ENCODE measurements at regions not wholly inside any gene's neighbourhood (a gene's known extent, or its start where the extent isn't known, plus 50 kb on each side); places are given as distances from the start of the nearest gene placed in this dataset.

GRCh38 chr6:112851146-112851545, 504.0 kb downstream of the RFPL4B start:
- Histone ChIP-seq H3K4me2 (ENCODE audit: low read length, poor library complexity, severe bottlenecking) (no peak overlapping the region), H2BK120ac (ENCODE audit: low read depth, low read length) (no peak overlapping the region), H2AFZ (ENCODE audit: low read depth, low read length) (no peak overlapping the region), H3K27me3 (ENCODE audit: control insufficient read depth in 1 of 2, insufficient read depth in 1 of 2, low read length in 2 of 2) (no peaks in the 10 kb centered on the region), H4K91ac (ENCODE audit: low read length) (no peak overlapping the region), H3K4me3 (ENCODE audit: insufficient read depth in 1 of 2, low read depth in 1 of 2, low read length in 2 of 2) (no peak overlapping the region), H3K27ac (ENCODE audit: low read length, poor library complexity, severe bottlenecking) (no peak overlapping the region), H2BK12ac (ENCODE audit: low read length in 2 of 2) (no peak overlapping the region), H3K23ac (ENCODE audit: low read length in 2 of 2) (no peak overlapping the region), H3K9ac (ENCODE audit: low read length) (no peak overlapping the region), H3K36me3 (ENCODE audit: control insufficient read depth in 1 of 2, insufficient read depth in 2 of 2, low read depth in 1 of 2, low read length in 2 of 2) (no peaks in the 10 kb centered on the region), H3K4me1 (ENCODE audit: control insufficient read depth, insufficient read depth, low read depth, low read length) (no peaks in the 10 kb centered on the region), H3K14ac (ENCODE audit: low read length in 2 of 2) (no peak overlapping the region), H4K8ac (ENCODE audit: low read length) (no peak overlapping the region), H3K79me1 (replicated peaks; ENCODE audit: low read length, poor library complexity, severe bottlenecking) (no peaks in the 10 kb centered on the region), H2BK5ac (ENCODE audit: low read depth, low read length, poor library complexity, severe bottlenecking) (no peak overlapping the region), H2AK5ac (ENCODE audit: low read length, severe bottlenecking) (no peak overlapping the region), H3K4ac (ENCODE audit: low read depth in 1 of 2, low read length in 2 of 2) (no peak overlapping the region), H3K9me3 (ENCODE audit: control insufficient read depth, low read length) (no peaks in the 10 kb centered on the region), H3K18ac (ENCODE audit: low read depth in 1 of 2, low read length in 2 of 2) (no peak overlapping the region), H2BK15ac (ENCODE audit: low read depth, poor library complexity, severe bottlenecking) (no peak overlapping the region)
- WGBS = 29% methylated on average over 1 of the region's 1 CpG
- DNase-seq = peak; percentile 16

- no peak overlapping the region for H3K4me3 ChIP-seq (ENCODE audit: insufficient read depth in 1 of 2, low read depth in 1 of 2, low read length in 2 of 2)
- H2AFZ ChIP-seq (ENCODE audit: low read depth, low read length) = no peak overlapping the region
- no peak for DNase-seq
- no peaks in the 10 kb centered on the region for H3K9me3 ChIP-seq (ENCODE audit: control insufficient read depth, low read length)
- no peak overlapping the region for H3K4ac ChIP-seq (ENCODE audit: low read depth in 1 of 2, low read length in 2 of 2)
- WGBS = 96% methylated on average over 2 of the region's 2 CpGs
- no peak overlapping the region for H3K4me2 ChIP-seq (ENCODE audit: low read length, poor library complexity, severe bottlenecking)
- H2BK15ac ChIP-seq (ENCODE audit: low read depth, poor library complexity, severe bottlenecking) = no peak overlapping the region
- H2BK5ac ChIP-seq (ENCODE audit: low read depth, low read length, poor library complexity, severe bottlenecking) = no peak overlapping the region
- H3K4me1 ChIP-seq (ENCODE audit: control insufficient read depth, insufficient read depth, low read depth, low read length) = no peaks in the 10 kb centered on the region
- H4K91ac ChIP-seq (ENCODE audit: low read length) = no peak overlapping the region
- no peak overlapping the region for H2BK12ac ChIP-seq (ENCODE audit: low read length in 2 of 2)
- no peak overlapping the region for H3K23ac ChIP-seq (ENCODE audit: low read length in 2 of 2)
- no peak overlapping the region for H3K9ac ChIP-seq (ENCODE audit: low read length)
- no peaks in the 10 kb centered on the region for H3K27me3 ChIP-seq (ENCODE audit: control insufficient read depth in 1 of 2, insufficient read depth in 1 of 2, low read length in 2 of 2)
- no peaks in the 10 kb centered on the region for H3K36me3 ChIP-seq (ENCODE audit: control insufficient read depth in 1 of 2, insufficient read depth in 2 of 2, low read depth in 1 of 2, low read length in 2 of 2)
- no peak overlapping the region for H3K18ac ChIP-seq (ENCODE audit: low read depth in 1 of 2, low read length in 2 of 2)
- no peaks in the 10 kb centered on the region for H3K79me1 ChIP-seq (replicated peaks; ENCODE audit: low read length, poor library complexity, severe bottlenecking)
- H3K14ac ChIP-seq (ENCODE audit: low read length in 2 of 2) = no peak overlapping the region
- no peak overlapping the region for H4K8ac ChIP-seq (ENCODE audit: low read length)
- H2BK120ac ChIP-seq (ENCODE audit: low read depth, low read length) = no peak overlapping the region
- H3K27ac ChIP-seq (ENCODE audit: low read length, poor library complexity, severe bottlenecking) = no peak overlapping the region
- no peak overlapping the region for H2AK5ac ChIP-seq (ENCODE audit: low read length, severe bottlenecking)
Measured at GRCh38 chr6:112853162-112853561, 506.0 kb downstream of the RFPL4B start.

GRCh38 chr6:112863753-112864152, 516.6 kb downstream of the RFPL4B start:
- H2BK120ac ChIP-seq (ENCODE audit: low read depth, low read length) = no peak overlapping the region
- no peak for DNase-seq
- H3K14ac ChIP-seq (ENCODE audit: low read length in 2 of 2) = no peak overlapping the region
- no peak overlapping the region for H3K18ac ChIP-seq (ENCODE audit: low read depth in 1 of 2, low read length in 2 of 2)
- no peaks in the 10 kb centered on the region for H3K79me1 ChIP-seq (replicated peaks; ENCODE audit: low read length, poor library complexity, severe bottlenecking)
- no peak overlapping the region for H3K4ac ChIP-seq (ENCODE audit: low read depth in 1 of 2, low read length in 2 of 2)
- H3K9me3 ChIP-seq (ENCODE audit: control insufficient read depth, low read length) = no peaks in the 10 kb centered on the region
- H3K27ac ChIP-seq (ENCODE audit: low read length, poor library complexity, severe bottlenecking) = no peak overlapping the region
- no peak overlapping the region for H2BK5ac ChIP-seq (ENCODE audit: low read depth, low read length, poor library complexity, severe bottlenecking)
- no peak overlapping the region for H3K9ac ChIP-seq (ENCODE audit: low read length)
- H2BK12ac ChIP-seq (ENCODE audit: low read length in 2 of 2) = no peak overlapping the region
- H3K36me3 ChIP-seq (ENCODE audit: control insufficient read depth in 1 of 2, insufficient read depth in 2 of 2, low read depth in 1 of 2, low read length in 2 of 2) = no peaks in the 10 kb centered on the region
- H4K8ac ChIP-seq (ENCODE audit: low read length) = no peak overlapping the region
- no peaks in the 10 kb centered on the region for H3K27me3 ChIP-seq (ENCODE audit: control insufficient read depth in 1 of 2, insufficient read depth in 1 of 2, low read length in 2 of 2)
- no peak overlapping the region for H3K4me2 ChIP-seq (ENCODE audit: low read length, poor library complexity, severe bottlenecking)
- no peak overlapping the region for H3K23ac ChIP-seq (ENCODE audit: low read length in 2 of 2)
- no peak overlapping the region for H2AK5ac ChIP-seq (ENCODE audit: low read length, severe bottlenecking)
- H3K4me1 ChIP-seq (ENCODE audit: control insufficient read depth, insufficient read depth, low read depth, low read length) = no peaks in the 10 kb centered on the region
- H2BK15ac ChIP-seq (ENCODE audit: low read depth, poor library complexity, severe bottlenecking) = no peak overlapping the region
- WGBS = 50% methylated on average over 1 of the region's 1 CpG
- no peak overlapping the region for H4K91ac ChIP-seq (ENCODE audit: low read length)
- H2AFZ ChIP-seq (ENCODE audit: low read depth, low read length) = no peak overlapping the region
- H3K4me3 ChIP-seq (ENCODE audit: insufficient read depth in 1 of 2, low read depth in 1 of 2, low read length in 2 of 2) = no peak overlapping the region

GRCh38 chr6:112865131-112865530, 518.0 kb downstream of the RFPL4B start:
- Histone ChIP-seq H3K27ac (ENCODE audit: low read length, poor library complexity, severe bottlenecking) (no peak overlapping the region), H3K36me3 (ENCODE audit: control insufficient read depth in 1 of 2, insufficient read depth in 2 of 2, low read depth in 1 of 2, low read length in 2 of 2) (no peaks in the 10 kb centered on the region), H3K4ac (ENCODE audit: low read depth in 1 of 2, low read length in 2 of 2) (no peak overlapping the region), H3K4me3 (ENCODE audit: insufficient read depth in 1 of 2, low read depth in 1 of 2, low read length in 2 of 2) (no peak overlapping the region), H3K23ac (ENCODE audit: low read length in 2 of 2) (no peak overlapping the region), H2BK5ac (ENCODE audit: low read depth, low read length, poor library complexity, severe bottlenecking) (no peak overlapping the region), H3K27me3 (ENCODE audit: control insufficient read depth in 1 of 2, insufficient read depth in 1 of 2, low read length in 2 of 2) (no peaks in the 10 kb centered on the region), H3K4me2 (ENCODE audit: low read length, poor library complexity, severe bottlenecking) (no peak overlapping the region), H2BK15ac (ENCODE audit: low read depth, poor library complexity, severe bottlenecking) (no peak overlapping the region), H2AK5ac (ENCODE audit: low read length, severe bottlenecking) (no peak overlapping the region), H3K9me3 (ENCODE audit: control insufficient read depth, low read length) (peaks cover 11% of the 10 kb centered on the region), H2BK120ac (ENCODE audit: low read depth, low read length) (no peak overlapping the region), H3K14ac (ENCODE audit: low read length in 2 of 2) (no peak overlapping the region), H2BK12ac (ENCODE audit: low read length in 2 of 2) (no peak overlapping the region), H4K8ac (ENCODE audit: low read length) (no peak overlapping the region), H4K91ac (ENCODE audit: low read length) (no peak overlapping the region), H3K79me1 (replicated peaks; ENCODE audit: low read length, poor library complexity, severe bottlenecking) (no peaks in the 10 kb centered on the region), H3K4me1 (ENCODE audit: control insufficient read depth, insufficient read depth, low read depth, low read length) (no peaks in the 10 kb centered on the region), H2AFZ (ENCODE audit: low read depth, low read length) (no peak overlapping the region), H3K18ac (ENCODE audit: low read depth in 1 of 2, low read length in 2 of 2) (no peak overlapping the region), H3K9ac (ENCODE audit: low read length) (no peak overlapping the region)
- DNase-seq = no peak
- 71% methylated on average over 2 of the region's 2 CpGs for whole genome bisulfite sequencing

All from mesenchymal stem cell (in vitro differentiated cells and primary cell).